DND-41 (cell line): ENCODE measurements at regions not wholly inside any gene's neighbourhood (a gene's known extent, or its start where the extent isn't known, plus 50 kb on each side); places are given as distances from the start of the nearest gene placed in this dataset.

Source experiments
- ATAC-seq: fragments of 200-7000 bp; cut with Tn5 transposase; 3 replicates; pipeline ENCODE4 v1.9.1; 2021; ENCODE audit warnings: low read depth; ENCODE audit not compliant: insufficient read depth
- DNase-seq: peaks from one replicate; pipeline ENCODE4 v3.0.0-alpha.2; 2020
- H2AFZ ChIP-seq: 2 replicates; pipeline ENCODE4 v1.6.0; 2012; ENCODE audit warnings: low read depth, low read length
- H3K27ac ChIP-seq: 2 replicates; pipeline ENCODE4 v1.5.1; 2012; ENCODE audit warnings: low read length, inconsistent platforms
- H3K27me3 ChIP-seq: fragments of 200-600 bp; sonication (generic); 2 replicates; pipeline ENCODE4 v1.6.0; 2012; ENCODE audit warnings: low read length, mild to moderate bottlenecking, inconsistent platforms; ENCODE audit not compliant: insufficient read depth, poor library complexity
- H3K36me3 ChIP-seq: 2 replicates; pipeline ENCODE4 v1.5.1; 2012; ENCODE audit warnings: low read length, inconsistent platforms; ENCODE audit not compliant: insufficient read depth
- H3K4me1 ChIP-seq: 2 replicates; pipeline ENCODE4 v1.5.1; 2012; ENCODE audit warnings: mild to moderate bottlenecking, low read length; ENCODE audit not compliant: insufficient read depth
- H3K4me2 ChIP-seq: 2 replicates; pipeline ENCODE4 v1.6.0; 2012; ENCODE audit warnings: mild to moderate bottlenecking, moderate library complexity, low read length, inconsistent platforms; ENCODE audit not compliant: insufficient read depth
- H3K4me3 ChIP-seq, 2 experiments: fragments of 200-600 bp in 1 of 2; shearing (Covaris generic) in 1 of 2; 2 replicates each; pipeline ENCODE4 v1.5.1; 2012 to 2016; ENCODE audit warnings: inconsistent platforms in 2 of 2, low read length in 2 of 2, mild to moderate bottlenecking in 2 of 2, low read depth in 1 of 2, moderate library complexity in 1 of 2
- H3K79me2 ChIP-seq: 2 replicates; pipeline ENCODE4 v1.6.0; 2012; ENCODE audit warnings: low read length, inconsistent platforms; ENCODE audit not compliant: insufficient read depth
- H3K9ac ChIP-seq: 2 replicates; pipeline ENCODE4 v1.6.0; 2012; ENCODE audit warnings: low read depth, mild to moderate bottlenecking, inconsistent platforms, low read length, moderate library complexity
- H3K9me3 ChIP-seq: 2 replicates; pipeline ENCODE4 v1.5.1; 2012; ENCODE audit warnings: low read length, moderate library complexity, mild to moderate bottlenecking, inconsistent platforms; ENCODE audit not compliant: insufficient read depth, severe bottlenecking
- H4K20me1 ChIP-seq: 2 replicates; pipeline ENCODE4 v1.6.0; 2012; ENCODE audit warnings: low read length; ENCODE audit not compliant: insufficient read depth
- EZH2 ChIP-seq: IDR thresholded peaks from 3 replicates; pipeline ENCODE4 v1.6.1; 2012; ENCODE audit warnings: borderline replicate concordance, low read depth, mild to moderate bottlenecking, moderate library complexity, low read length, inconsistent platforms; ENCODE audit not compliant: severe bottlenecking
- TF ChIP-seq, protein P1 (sequence below): IDR thresholded peaks from 2 replicates; pipeline ENCODE4 v1.5.1; 2012; ENCODE audit warnings: borderline replicate concordance, low read length, moderate library complexity, mild to moderate bottlenecking; ENCODE audit not compliant: poor library complexity, severe bottlenecking; ENCODE audit errors: extremely low read depth

- no peak overlapping the region for H3K4me2 ChIP-seq
- ATAC-seq: no peak
- no peak for DNase-seq
These were observed 211.2 kb downstream of the SHQ1 start for GRCh38 chr3:72636969-72637597.

DNA sequence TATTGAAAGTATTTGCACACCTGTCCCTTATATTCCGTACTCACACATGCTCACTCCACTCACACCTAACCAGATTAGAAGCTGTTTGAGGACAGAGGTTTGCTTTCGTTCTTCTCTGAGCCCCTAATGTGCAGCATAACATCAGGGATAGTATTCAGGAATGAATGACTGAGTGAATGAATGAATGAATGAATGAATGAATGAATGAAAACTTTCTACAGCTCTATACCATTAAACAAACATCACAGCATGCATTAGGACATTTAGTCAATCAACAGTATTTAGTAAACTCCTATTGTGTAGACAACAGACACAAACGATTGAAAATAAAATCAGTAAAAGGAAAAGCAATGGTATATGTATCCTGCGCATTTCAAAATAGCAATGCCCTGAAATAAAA is 212.7 kb downstream of the SHQ1 start:
- no peak for DNase-seq
- Histone ChIP-seq H3K4me2 (no peak overlapping the region), H3K4me3 (no peak overlapping the region), H3K79me2 (no peaks in the 10 kb centered on the region), H3K27ac (no peak overlapping the region), H3K4me1 (no peaks in the 10 kb centered on the region), H3K9me3 (peaks cover 2% of the 10 kb centered on the region), H2AFZ (no peak overlapping the region), H3K27me3 (no peaks in the 10 kb centered on the region), H3K36me3 (no peaks in the 10 kb centered on the region), H3K9ac (no peak overlapping the region), H4K20me1 (no peaks in the 10 kb centered on the region)
- TF ChIP-seq, protein P1, sequence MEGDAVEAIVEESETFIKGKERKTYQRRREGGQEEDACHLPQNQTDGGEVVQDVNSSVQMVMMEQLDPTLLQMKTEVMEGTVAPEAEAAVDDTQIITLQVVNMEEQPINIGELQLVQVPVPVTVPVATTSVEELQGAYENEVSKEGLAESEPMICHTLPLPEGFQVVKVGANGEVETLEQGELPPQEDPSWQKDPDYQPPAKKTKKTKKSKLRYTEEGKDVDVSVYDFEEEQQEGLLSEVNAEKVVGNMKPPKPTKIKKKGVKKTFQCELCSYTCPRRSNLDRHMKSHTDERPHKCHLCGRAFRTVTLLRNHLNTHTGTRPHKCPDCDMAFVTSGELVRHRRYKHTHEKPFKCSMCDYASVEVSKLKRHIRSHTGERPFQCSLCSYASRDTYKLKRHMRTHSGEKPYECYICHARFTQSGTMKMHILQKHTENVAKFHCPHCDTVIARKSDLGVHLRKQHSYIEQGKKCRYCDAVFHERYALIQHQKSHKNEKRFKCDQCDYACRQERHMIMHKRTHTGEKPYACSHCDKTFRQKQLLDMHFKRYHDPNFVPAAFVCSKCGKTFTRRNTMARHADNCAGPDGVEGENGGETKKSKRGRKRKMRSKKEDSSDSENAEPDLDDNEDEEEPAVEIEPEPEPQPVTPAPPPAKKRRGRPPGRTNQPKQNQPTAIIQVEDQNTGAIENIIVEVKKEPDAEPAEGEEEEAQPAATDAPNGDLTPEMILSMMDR: no peak
- TF ChIP-seq EZH2: no peak
- ATAC-seq: no peak

More at GRCh38 chr3:72636969-72637597, 211.2 kb downstream of the SHQ1 start:
- H3K9ac ChIP-seq: no peak overlapping the region
- H3K27me3 ChIP-seq: no peaks in the 10 kb centered on the region
- H4K20me1 ChIP-seq: no peaks in the 10 kb centered on the region
- H2AFZ ChIP-seq: no peak overlapping the region
- H3K4me1 ChIP-seq: no peaks in the 10 kb centered on the region
- no peaks in the 10 kb centered on the region for H3K36me3 ChIP-seq
- H3K27ac ChIP-seq: no peak overlapping the region
- H3K79me2 ChIP-seq: no peaks in the 10 kb centered on the region
- H3K4me3 ChIP-seq: no peak overlapping the region
- TF ChIP-seq, protein P1: no peak
- TF ChIP-seq EZH2: no peak
- peaks cover 2% of the 10 kb centered on the region for H3K9me3 ChIP-seq

DNA sequence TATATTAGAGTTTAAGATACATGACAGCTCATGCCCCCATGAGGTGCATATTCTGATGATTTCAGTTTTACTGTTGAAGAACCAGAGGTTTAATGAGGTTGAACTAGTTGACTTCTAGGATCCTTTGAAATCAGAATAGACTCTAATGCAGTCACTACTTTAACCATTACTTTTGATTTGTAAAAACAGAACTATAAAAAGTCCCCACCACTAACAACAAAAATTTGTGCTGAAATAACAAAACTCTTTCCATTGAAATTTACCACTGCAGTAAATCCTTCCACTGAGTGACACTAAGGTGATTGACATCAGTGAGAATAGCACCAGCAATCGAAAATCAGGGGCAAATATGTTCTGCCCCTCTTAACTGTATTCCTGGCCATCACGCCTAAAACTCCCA is 214.1 kb downstream of the SHQ1 start:
- H3K27ac ChIP-seq: no peak overlapping the region
- no peak for DNase-seq
- no peaks in the 10 kb centered on the region for H3K79me2 ChIP-seq
- peaks cover 6% of the 10 kb centered on the region for H3K4me1 ChIP-seq
- no peak for ATAC-seq
- no peaks in the 10 kb centered on the region for H3K27me3 ChIP-seq
- no peak overlapping the region for H3K4me3 ChIP-seq
- H2AFZ ChIP-seq: no peak overlapping the region
- no peaks in the 10 kb centered on the region for H3K36me3 ChIP-seq
- TF ChIP-seq, protein P1: no peak
- no peak for TF ChIP-seq EZH2
- H4K20me1 ChIP-seq: no peaks in the 10 kb centered on the region
- H3K9me3 ChIP-seq: peaks cover 2% of the 10 kb centered on the region
- no peak overlapping the region for H3K4me2 ChIP-seq
- no peak overlapping the region for H3K9ac ChIP-seq
